HCT116 (cell line): ENCODE measurements at regions not wholly inside any gene's neighbourhood (a gene's known extent, or its start where the extent isn't known, plus 50 kb on each side); places are given as distances from the start of the nearest gene placed in this dataset.

ENCODE experiments used
- CEBPB ChIP-seq: IDR thresholded peaks from 2 replicates; pipeline ENCODE4 v1.6.1; 2012; ENCODE audit warnings: low read depth
- MAX ChIP-seq: IDR thresholded peaks from 2 replicates; pipeline ENCODE4 v1.6.1; 2012
- SP1 ChIP-seq: IDR thresholded peaks from 2 replicates; pipeline ENCODE4 v1.6.1; 2012; ENCODE audit warnings: low read depth
- YY1 ChIP-seq: IDR thresholded peaks from 2 replicates; pipeline ENCODE4 v1.6.1; 2011; ENCODE audit warnings: low read length, low read depth, moderate library complexity, mild to moderate bottlenecking; ENCODE audit not compliant: insufficient replicate concordance; ENCODE audit errors: extremely low read depth
- ZNF274 ChIP-seq: fragments of 200-500 bp; sonication (Bioruptor generic); IDR thresholded peaks from 2 replicates; pipeline ENCODE4 v1.6.1; 2014; ENCODE audit warnings: mild to moderate bottlenecking, low read depth, low read length, inconsistent platforms
- TF ChIP-seq, protein P1 (sequence below): IDR thresholded peaks from 2 replicates; pipeline ENCODE4 v1.6.1; 2012; ENCODE audit warnings: low read depth

DNA sequence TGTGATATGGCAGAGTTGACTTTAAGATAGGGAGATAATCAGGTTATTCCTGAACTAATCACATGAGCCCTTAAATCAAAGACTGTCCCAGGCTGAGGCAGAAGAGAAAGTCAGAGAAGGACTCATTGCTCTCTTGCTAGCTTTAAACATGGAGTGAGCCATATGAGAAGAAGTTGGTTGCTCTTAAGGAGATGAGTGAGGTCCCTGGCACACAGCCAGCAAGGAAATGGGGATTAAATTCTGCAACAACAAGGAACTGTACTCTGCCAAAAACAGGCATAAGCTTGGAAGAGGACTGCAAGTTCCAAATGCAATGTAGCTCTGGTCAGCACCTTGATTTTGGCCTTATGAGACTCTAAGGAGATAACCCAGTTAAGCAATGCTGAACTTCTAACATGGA is 457.0 kb downstream of the PLOD2 start:
- TF ChIP-seq MAX = no peak
- TF ChIP-seq, protein P1, sequence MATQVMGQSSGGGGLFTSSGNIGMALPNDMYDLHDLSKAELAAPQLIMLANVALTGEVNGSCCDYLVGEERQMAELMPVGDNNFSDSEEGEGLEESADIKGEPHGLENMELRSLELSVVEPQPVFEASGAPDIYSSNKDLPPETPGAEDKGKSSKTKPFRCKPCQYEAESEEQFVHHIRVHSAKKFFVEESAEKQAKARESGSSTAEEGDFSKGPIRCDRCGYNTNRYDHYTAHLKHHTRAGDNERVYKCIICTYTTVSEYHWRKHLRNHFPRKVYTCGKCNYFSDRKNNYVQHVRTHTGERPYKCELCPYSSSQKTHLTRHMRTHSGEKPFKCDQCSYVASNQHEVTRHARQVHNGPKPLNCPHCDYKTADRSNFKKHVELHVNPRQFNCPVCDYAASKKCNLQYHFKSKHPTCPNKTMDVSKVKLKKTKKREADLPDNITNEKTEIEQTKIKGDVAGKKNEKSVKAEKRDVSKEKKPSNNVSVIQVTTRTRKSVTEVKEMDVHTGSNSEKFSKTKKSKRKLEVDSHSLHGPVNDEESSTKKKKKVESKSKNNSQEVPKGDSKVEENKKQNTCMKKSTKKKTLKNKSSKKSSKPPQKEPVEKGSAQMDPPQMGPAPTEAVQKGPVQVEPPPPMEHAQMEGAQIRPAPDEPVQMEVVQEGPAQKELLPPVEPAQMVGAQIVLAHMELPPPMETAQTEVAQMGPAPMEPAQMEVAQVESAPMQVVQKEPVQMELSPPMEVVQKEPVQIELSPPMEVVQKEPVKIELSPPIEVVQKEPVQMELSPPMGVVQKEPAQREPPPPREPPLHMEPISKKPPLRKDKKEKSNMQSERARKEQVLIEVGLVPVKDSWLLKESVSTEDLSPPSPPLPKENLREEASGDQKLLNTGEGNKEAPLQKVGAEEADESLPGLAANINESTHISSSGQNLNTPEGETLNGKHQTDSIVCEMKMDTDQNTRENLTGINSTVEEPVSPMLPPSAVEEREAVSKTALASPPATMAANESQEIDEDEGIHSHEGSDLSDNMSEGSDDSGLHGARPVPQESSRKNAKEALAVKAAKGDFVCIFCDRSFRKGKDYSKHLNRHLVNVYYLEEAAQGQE = no peak
- TF ChIP-seq SP1 = no peak
- no peak for TF ChIP-seq CEBPB
- TF ChIP-seq ZNF274 = no peak
- TF ChIP-seq YY1 = no peak
